ENCODE measurements at regions not wholly inside any gene's neighbourhood (a gene's known extent, or its start where the extent isn't known, plus 50 kb on each side); places are given as distances from the start of the nearest gene placed in this dataset.

GRCh38 chr16:5622234-5622884, 524.8 kb upstream of the EEF2KMT start:
- DNase-seq (ENCODE audit: insufficient read length, low spot score) (no peak), FAIRE-seq (no peak)
- TF ChIP-seq POLR2A (IDR thresholded peaks at IDR 0.05; ENCODE audit: low read depth, low read length): no peak

- FAIRE-seq (no peak), DNase-seq (ENCODE audit: insufficient read length, low spot score) (no peak)
- no peak for TF ChIP-seq POLR2A (IDR thresholded peaks at IDR 0.05; ENCODE audit: low read depth, low read length)
Observed at GRCh38 chr16:5621826-5622225, 524.2 kb upstream of the EEF2KMT start.

GRCh38 chr16:5619304-5619703, 521.7 kb upstream of the EEF2KMT start:
- no peak for TF ChIP-seq POLR2A (IDR thresholded peaks at IDR 0.05; ENCODE audit: low read depth, low read length)
- FAIRE-seq (no peak), DNase-seq (ENCODE audit: insufficient read length, low spot score) (no peak)

GRCh38 chr16:5616841-5617240, 519.2 kb upstream of the EEF2KMT start:
- FAIRE-seq: no peak
- TF ChIP-seq POLR2A (IDR thresholded peaks at IDR 0.05; ENCODE audit: low read depth, low read length): no peak

GRCh38 chr16:5615868-5616642, 518.5 kb upstream of the EEF2KMT start:
- TF ChIP-seq POLR2A (IDR thresholded peaks at IDR 0.05; ENCODE audit: low read depth, low read length): no peak
- peak; percentile 70 for DNase-seq (ENCODE audit: insufficient read length, low spot score)
- FAIRE-seq: no peak

More at GRCh38 chr16:5616841-5617240, 519.2 kb upstream of the EEF2KMT start:
- DNase-seq (ENCODE audit: insufficient read length, low spot score): no peak

- TF ChIP-seq POLR2A (IDR thresholded peaks at IDR 0.05; ENCODE audit: low read depth, low read length): no peak
- no peak for DNase-seq (ENCODE audit: insufficient read length, low spot score)
- FAIRE-seq: no peak
Observed at GRCh38 chr16:5607169-5607568, 509.6 kb upstream of the EEF2KMT start.

GRCh38 chr16:5605404-5605803, 507.8 kb upstream of the EEF2KMT start:
- TF ChIP-seq POLR2A (IDR thresholded peaks at IDR 0.05; ENCODE audit: low read depth, low read length): no peak
- no peak for DNase-seq (ENCODE audit: insufficient read length, low spot score)
- FAIRE-seq: no peak

GRCh38 chr16:5604770-5605169, 507.2 kb upstream of the EEF2KMT start:
- no peak for FAIRE-seq
- no peak for DNase-seq (ENCODE audit: insufficient read length, low spot score)
- no peak for TF ChIP-seq POLR2A (IDR thresholded peaks at IDR 0.05; ENCODE audit: low read depth, low read length)

- FAIRE-seq: no peak
- TF ChIP-seq POLR2A (IDR thresholded peaks at IDR 0.05; ENCODE audit: low read depth, low read length): no peak
Observed at GRCh38 chr16:5603836-5604235, 506.2 kb upstream of the EEF2KMT start.

GRCh38 chr16:5601957-5602356, 504.4 kb upstream of the EEF2KMT start:
- no peak for DNase-seq (ENCODE audit: insufficient read length, low spot score)
- no peak for FAIRE-seq

More at GRCh38 chr16:5603836-5604235, 506.2 kb upstream of the EEF2KMT start:
- no peak for DNase-seq (ENCODE audit: insufficient read length, low spot score)

GRCh38 chr16:5598793-5599192, 501.2 kb upstream of the EEF2KMT start:
- FAIRE-seq (no peak), DNase-seq (ENCODE audit: insufficient read length, low spot score) (no peak)
- TF ChIP-seq POLR2A (IDR thresholded peaks at IDR 0.05; ENCODE audit: low read depth, low read length): no peak

More at GRCh38 chr16:5601957-5602356, 504.4 kb upstream of the EEF2KMT start:
- TF ChIP-seq POLR2A (IDR thresholded peaks at IDR 0.05; ENCODE audit: low read depth, low read length): no peak

- DNase-seq (ENCODE audit: insufficient read length, low spot score) (no peak), FAIRE-seq (no peak)
- TF ChIP-seq POLR2A (IDR thresholded peaks at IDR 0.05; ENCODE audit: low read depth, low read length): no peak
Observed at GRCh38 chr16:5595849-5596248, 498.3 kb upstream of the EEF2KMT start.

GRCh38 chr16:5590416-5590815, 492.8 kb upstream of the EEF2KMT start:
- DNase-seq (ENCODE audit: insufficient read length, low spot score) (no peak), FAIRE-seq (no peak)
- no peak for TF ChIP-seq POLR2A (IDR thresholded peaks at IDR 0.05; ENCODE audit: low read depth, low read length)

GRCh38 chr16:5589812-5590373, 492.3 kb upstream of the EEF2KMT start:
- no peak for TF ChIP-seq POLR2A (IDR thresholded peaks at IDR 0.05; ENCODE audit: low read depth, low read length)
- no peak for FAIRE-seq
- DNase-seq (ENCODE audit: insufficient read length, low spot score): no peak

- no peak for FAIRE-seq
- no peak for TF ChIP-seq POLR2A (IDR thresholded peaks at IDR 0.05; ENCODE audit: low read depth, low read length)
Observed at GRCh38 chr16:5584109-5584508, 486.5 kb upstream of the EEF2KMT start.

More at GRCh38 chr16:5584109-5584508, 486.5 kb upstream of the EEF2KMT start:
- DNase-seq (ENCODE audit: insufficient read length, low spot score): no peak

All from H54 (cell line).